ENCODE measurements at regions not wholly inside any gene's neighbourhood (a gene's known extent, or its start where the extent isn't known, plus 50 kb on each side); places are given as distances from the start of the nearest gene placed in this dataset.

DNA sequence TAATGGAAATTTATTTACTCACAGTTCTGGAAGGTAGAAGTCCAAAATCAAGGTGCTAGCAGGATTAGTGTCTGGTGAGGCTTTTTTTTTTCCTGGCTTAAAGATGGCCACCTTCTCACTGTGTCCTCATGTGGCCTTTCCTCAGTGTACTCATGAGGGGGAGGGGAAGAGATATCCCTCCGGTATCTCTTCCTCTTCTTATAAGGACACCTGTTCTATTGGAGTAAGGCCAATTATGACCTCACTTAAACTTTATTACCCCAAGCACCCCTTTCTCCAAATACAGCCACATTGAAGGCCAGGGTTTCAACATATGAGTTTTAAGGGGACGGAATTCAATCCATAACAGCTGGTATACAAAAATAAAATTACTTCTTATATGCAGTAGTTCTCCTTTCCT is 203.7 kb upstream of the C1orf87 start:
- POLR2A ChIA-PET, result no interaction called here
- peaks cover 3 to 11% (median 10%) of the 10 kb centered on the region in 3 donors for H3K4me1 Mint-ChIP-seq
- Histone ChIP-seq H3K36me3 (ENCODE audit: insufficient read depth, low read length) (no peaks in the 10 kb centered on the region), H3K27me3 (ENCODE audit: insufficient read depth, low read length, poor library complexity, severe bottlenecking) (no peaks in the 10 kb centered on the region), H3K4me1 (ENCODE audit: insufficient read depth, low read length) (no peaks in the 10 kb centered on the region), H3K9me3 (ENCODE audit: low read length) (no peaks in the 10 kb centered on the region), H3K4me3 (ENCODE audit: low read length) (no peak overlapping the region), H3K27ac (ENCODE audit: low read depth, low read length) (no peak overlapping the region)
- no peak overlapping the region for H3K27ac Mint-ChIP-seq
- H3K9me3 Mint-ChIP-seq, result no peaks in the 10 kb centered on the region
- peak overlapping the region in 1 of 7 donors; percentile 61 for H3K4me3 Mint-ChIP-seq
- DNase-seq, result no peak
- H3K36me3 Mint-ChIP-seq, result no peaks in the 10 kb centered on the region
- peaks cover 0 to 4% of the 10 kb centered on the region in 2 donors for H3K27me3 Mint-ChIP-seq
- CTCF ChIA-PET, result no interaction called here

GRCh38 chr1:60274422-60275290 is 201.1 kb upstream of the C1orf87 start:
- ChIA-PET CTCF (no interaction called here), POLR2A (no interaction called here)
- Mint-ChIP-seq H3K27me3 (peaks cover 0 to 4% of the 10 kb centered on the region in 2 donors), H3K27ac (no peak overlapping the region), H3K36me3 (no peaks in the 10 kb centered on the region), H3K9me3 (no peaks in the 10 kb centered on the region), H3K4me3 (no peak overlapping the region), H3K4me1 (no peaks in the 10 kb centered on the region)
- no peaks in the 10 kb centered on the region for H3K36me3 ChIP-seq (ENCODE audit: insufficient read depth, low read length)
- no peaks in the 10 kb centered on the region for H3K9me3 ChIP-seq (ENCODE audit: low read length)
- DNase-seq, result no peak
- no peaks in the 10 kb centered on the region for H3K27me3 ChIP-seq (ENCODE audit: insufficient read depth, low read length, poor library complexity, severe bottlenecking)
- no peak overlapping the region for H3K4me3 ChIP-seq (ENCODE audit: low read length)
- no peaks in the 10 kb centered on the region for H3K4me1 ChIP-seq (ENCODE audit: insufficient read depth, low read length)
- no peak overlapping the region for H3K27ac ChIP-seq (ENCODE audit: low read depth, low read length)

GRCh38 chr1:60273185-60273584 is 199.6 kb upstream of the C1orf87 start:
- POLR2A ChIA-PET, result no interaction called here
- Mint-ChIP-seq H3K27me3 (peaks cover 0 to 4% of the 10 kb centered on the region in 2 donors), H3K27ac (no peak overlapping the region), H3K36me3 (no peaks in the 10 kb centered on the region), H3K4me1 (no peaks in the 10 kb centered on the region), H3K4me3 (no peak overlapping the region), H3K9me3 (no peaks in the 10 kb centered on the region)
- Histone ChIP-seq H3K27ac (ENCODE audit: low read depth, low read length) (no peak overlapping the region), H3K9me3 (ENCODE audit: low read length) (no peaks in the 10 kb centered on the region), H3K4me1 (ENCODE audit: insufficient read depth, low read length) (no peaks in the 10 kb centered on the region), H3K36me3 (ENCODE audit: insufficient read depth, low read length) (no peaks in the 10 kb centered on the region), H3K4me3 (ENCODE audit: low read length) (no peak overlapping the region), H3K27me3 (ENCODE audit: insufficient read depth, low read length, poor library complexity, severe bottlenecking) (no peaks in the 10 kb centered on the region)
- DNase-seq, result no peak
- CTCF ChIA-PET, result no interaction called here

GRCh38 chr1:60271041-60271440 is 197.5 kb upstream of the C1orf87 start:
- H3K27me3 Mint-ChIP-seq, result peaks cover 0 to 4% of the 10 kb centered on the region in 2 donors
- H3K36me3 ChIP-seq (ENCODE audit: insufficient read depth, low read length), result no peaks in the 10 kb centered on the region
- ChIA-PET CTCF (interaction anchor here (0.6 kb wide), 1 partner anchor 10 kb away, joined by 3 read pairs; no protein-coding TSS in a partner anchor), POLR2A (no interaction called here)
- H3K4me3 ChIP-seq (ENCODE audit: low read length), result no peak overlapping the region
- H3K9me3 ChIP-seq (ENCODE audit: low read length), result no peaks in the 10 kb centered on the region
- no peak overlapping the region for H3K27ac Mint-ChIP-seq
- H3K36me3 Mint-ChIP-seq, result no peaks in the 10 kb centered on the region
- no peaks in the 10 kb centered on the region for H3K9me3 Mint-ChIP-seq
- H3K4me1 ChIP-seq (ENCODE audit: insufficient read depth, low read length), result no peaks in the 10 kb centered on the region
- H3K4me1 Mint-ChIP-seq, result no peaks in the 10 kb centered on the region
- no peak overlapping the region for H3K27ac ChIP-seq (ENCODE audit: low read depth, low read length)
- no peak for DNase-seq
- H3K4me3 Mint-ChIP-seq, result no peak overlapping the region
- no peaks in the 10 kb centered on the region for H3K27me3 ChIP-seq (ENCODE audit: insufficient read depth, low read length, poor library complexity, severe bottlenecking)

DNA sequence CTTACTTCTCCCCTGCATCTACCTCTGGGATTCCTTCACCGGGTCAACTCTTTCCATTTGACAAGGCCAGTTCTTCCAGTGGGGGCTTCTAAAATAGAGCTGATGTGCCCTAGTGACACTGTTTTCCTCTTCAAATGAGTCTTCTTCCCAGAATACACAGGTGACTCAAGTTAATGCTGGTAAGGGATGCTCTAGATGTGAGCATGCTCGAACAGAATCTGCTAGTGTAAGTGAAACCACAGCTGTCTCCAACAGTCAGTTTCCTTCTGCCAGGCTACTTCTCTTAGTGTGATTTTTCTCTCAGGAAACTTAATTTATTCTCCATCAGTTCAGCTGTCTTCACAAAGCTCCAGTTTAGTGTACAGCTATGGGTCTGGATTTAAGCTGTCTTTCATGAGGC is 194.9 kb upstream of the C1orf87 start:
- H3K27ac ChIP-seq (ENCODE audit: low read depth, low read length), result no peak overlapping the region
- no peaks in the 10 kb centered on the region for H3K36me3 ChIP-seq (ENCODE audit: insufficient read depth, low read length)
- POLR2A ChIA-PET, result no interaction called here
- H3K4me3 Mint-ChIP-seq, result no peak overlapping the region
- no peaks in the 10 kb centered on the region for H3K4me1 ChIP-seq (ENCODE audit: insufficient read depth, low read length)
- no peaks in the 10 kb centered on the region for H3K9me3 ChIP-seq (ENCODE audit: low read length)
- no peaks in the 10 kb centered on the region for H3K9me3 Mint-ChIP-seq
- no peak for DNase-seq
- no peak overlapping the region for H3K4me3 ChIP-seq (ENCODE audit: low read length)
- no peaks in the 10 kb centered on the region for H3K27me3 Mint-ChIP-seq
- CTCF ChIA-PET, result no interaction called here
- H3K4me1 Mint-ChIP-seq, result no peaks in the 10 kb centered on the region
- no peaks in the 10 kb centered on the region for H3K27me3 ChIP-seq (ENCODE audit: insufficient read depth, low read length, poor library complexity, severe bottlenecking)
- no peaks in the 10 kb centered on the region for H3K36me3 Mint-ChIP-seq
- no peak overlapping the region for H3K27ac Mint-ChIP-seq

DNA sequence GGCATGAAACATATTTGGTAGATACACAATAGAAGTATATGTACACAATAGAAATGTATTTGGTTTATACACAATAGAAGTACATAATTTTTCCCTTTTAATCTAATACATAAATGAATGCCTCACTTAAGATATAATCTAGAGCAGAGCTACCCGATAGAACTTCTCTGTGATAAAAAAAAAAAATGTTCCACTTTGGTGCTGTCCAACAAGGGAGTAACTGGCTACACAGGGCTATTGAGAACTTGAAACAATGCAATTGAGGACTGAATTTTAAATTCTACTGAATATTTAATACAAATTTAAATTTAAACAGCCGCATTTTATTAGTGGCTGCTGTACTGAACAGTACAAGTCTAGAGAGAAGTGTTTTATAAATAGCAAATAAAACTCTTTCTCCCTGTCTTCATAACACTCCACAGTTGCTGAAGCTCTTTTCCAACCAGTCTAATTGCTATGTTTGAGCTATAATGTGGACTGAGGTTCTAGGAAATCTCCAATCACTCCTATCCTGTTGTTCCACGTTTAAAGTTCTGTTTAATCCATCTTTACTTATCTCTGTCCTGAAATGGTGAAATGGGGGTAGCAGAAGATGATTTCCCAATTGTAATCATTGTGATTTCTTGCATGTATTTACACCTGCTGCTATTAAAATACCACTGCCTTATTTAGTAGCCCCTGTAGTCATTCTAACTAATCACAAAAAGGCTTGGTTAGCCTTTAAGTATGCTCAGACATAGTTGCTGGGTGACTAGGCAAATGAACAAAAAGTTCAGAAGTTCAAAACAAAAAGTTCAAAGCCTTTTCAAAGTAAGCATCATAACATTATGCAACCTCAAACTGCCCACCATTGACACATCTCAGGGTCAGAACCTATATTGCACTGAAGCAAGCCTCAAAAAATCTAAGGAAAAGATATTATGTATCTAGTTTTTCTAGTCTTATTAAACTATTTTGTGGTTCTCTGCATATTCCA is 192.3 kb upstream of the C1orf87 start:
- ChIA-PET POLR2A (no interaction called here), CTCF (no interaction called here)
- Mint-ChIP-seq H3K27ac (no peak overlapping the region), H3K36me3 (no peaks in the 10 kb centered on the region), H3K9me3 (no peaks in the 10 kb centered on the region), H3K27me3 (no peaks in the 10 kb centered on the region), H3K4me3 (no peak overlapping the region), H3K4me1 (no peaks in the 10 kb centered on the region)
- no peaks in the 10 kb centered on the region for H3K9me3 ChIP-seq (ENCODE audit: low read length)
- H3K4me3 ChIP-seq (ENCODE audit: low read length), result no peak overlapping the region
- no peaks in the 10 kb centered on the region for H3K36me3 ChIP-seq (ENCODE audit: insufficient read depth, low read length)
- DNase-seq, result no peak
- no peaks in the 10 kb centered on the region for H3K4me1 ChIP-seq (ENCODE audit: insufficient read depth, low read length)
- H3K27ac ChIP-seq (ENCODE audit: low read depth, low read length), result no peak overlapping the region
- H3K27me3 ChIP-seq (ENCODE audit: insufficient read depth, low read length, poor library complexity, severe bottlenecking), result no peaks in the 10 kb centered on the region

DNA sequence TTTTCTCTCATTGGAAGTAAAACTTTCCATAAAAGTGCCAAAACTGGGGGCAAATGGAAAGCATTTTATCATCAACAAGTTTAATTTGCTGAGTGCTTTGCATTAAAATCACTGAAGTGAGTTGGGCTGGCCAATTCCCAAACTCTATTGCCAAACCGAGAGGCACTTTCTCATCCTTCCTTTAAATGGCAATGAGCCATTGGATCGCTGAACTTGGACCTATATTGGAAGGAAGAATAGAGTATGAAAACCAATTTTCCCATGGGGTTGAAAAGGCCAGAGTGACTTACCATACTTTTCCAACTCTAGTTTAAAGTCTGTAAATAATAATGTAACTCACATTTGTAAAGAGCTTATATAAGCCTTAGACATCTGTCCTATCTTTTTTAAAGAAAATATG is 189.1 kb upstream of the C1orf87 start:
- H3K4me3 ChIP-seq (ENCODE audit: low read length), result no peak overlapping the region
- no peaks in the 10 kb centered on the region for H3K4me1 ChIP-seq (ENCODE audit: insufficient read depth, low read length)
- Mint-ChIP-seq H3K27ac (no peak overlapping the region), H3K4me1 (no peaks in the 10 kb centered on the region), H3K36me3 (no peaks in the 10 kb centered on the region), H3K27me3 (peaks cover 0 to 4% of the 10 kb centered on the region in 2 donors), H3K4me3 (no peak overlapping the region), H3K9me3 (peaks cover 0 to 3% (median 0%) of the 10 kb centered on the region in 5 donors)
- H3K27me3 ChIP-seq (ENCODE audit: insufficient read depth, low read length, poor library complexity, severe bottlenecking), result no peaks in the 10 kb centered on the region
- H3K9me3 ChIP-seq (ENCODE audit: low read length), result no peaks in the 10 kb centered on the region
- H3K27ac ChIP-seq (ENCODE audit: low read depth, low read length), result no peak overlapping the region
- no peak for DNase-seq
- H3K36me3 ChIP-seq (ENCODE audit: insufficient read depth, low read length), result no peaks in the 10 kb centered on the region
- POLR2A ChIA-PET, result no interaction called here
- CTCF ChIA-PET, result no interaction called here

DNA sequence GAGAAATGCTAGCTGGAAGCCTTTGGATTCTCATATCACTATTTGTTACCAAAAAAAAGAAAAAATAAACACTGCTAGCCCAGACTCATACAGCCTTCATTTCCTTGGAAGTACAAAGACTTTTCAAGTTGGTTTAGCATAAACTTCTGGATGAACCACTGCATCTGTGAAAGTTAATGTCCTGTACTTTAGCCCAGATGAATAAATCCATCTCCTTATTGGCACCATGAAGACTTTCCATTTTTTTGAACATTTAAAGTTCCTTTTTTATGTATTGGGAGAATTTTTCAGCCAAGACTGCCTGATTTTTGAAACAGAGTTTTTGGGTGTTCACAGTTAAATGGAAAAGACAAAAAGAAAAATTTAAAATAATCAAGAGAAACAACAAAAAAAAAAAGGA is 184.0 kb upstream of the C1orf87 start:
- no peak overlapping the region for H3K4me3 ChIP-seq (ENCODE audit: low read length)
- no peaks in the 10 kb centered on the region for H3K36me3 ChIP-seq (ENCODE audit: insufficient read depth, low read length)
- ChIA-PET POLR2A (no interaction called here), CTCF (no interaction called here)
- Mint-ChIP-seq H3K27me3 (peaks cover 0 to 6% of the 10 kb centered on the region in 2 donors), H3K4me1 (no peaks in the 10 kb centered on the region), H3K4me3 (no peak overlapping the region), H3K36me3 (no peaks in the 10 kb centered on the region), H3K27ac (no peak overlapping the region), H3K9me3 (peaks cover 0 to 3% (median 0%) of the 10 kb centered on the region in 5 donors)
- H3K4me1 ChIP-seq (ENCODE audit: insufficient read depth, low read length), result no peaks in the 10 kb centered on the region
- H3K9me3 ChIP-seq (ENCODE audit: low read length), result no peaks in the 10 kb centered on the region
- H3K27me3 ChIP-seq (ENCODE audit: insufficient read depth, low read length, poor library complexity, severe bottlenecking), result no peaks in the 10 kb centered on the region
- no peak for DNase-seq
- no peak overlapping the region for H3K27ac ChIP-seq (ENCODE audit: low read depth, low read length)

Measured in CD8-positive, alpha-beta memory T cell (primary cell).